Esophagus squamous epithelium (tissue), 5 donors: ENCODE measurements at regions not wholly inside any gene's neighbourhood (a gene's known extent, or its start where the extent isn't known, plus 50 kb on each side); places are given as distances from the start of the nearest gene placed in this dataset.

Experiments
- DNase-seq: peaks from one replicate; lab custom pipeline; 2025; lab: John Stamatoyannopoulos, UW
- H3K27ac ChIP-seq, 4 donors: fragments of 200-600 bp; sonication (generic); one replicate each; pipeline ENCODE4 v1.5.1; 2016 to 2019; ENCODE audit warnings: mild to moderate bottlenecking in 1 of 4
- H3K27me3 ChIP-seq, 4 donors: fragments of 200-600 bp; sonication (generic); 1 replicate in 3 of 4; 2 replicates in 1 of 4; pipeline versions ENCODE4 v1.5.1 to v1.6.0; 2017 to 2021; ENCODE audit warnings: antibody characterized with exemption in 1 of 4
- H3K36me3 ChIP-seq, 3 donors: fragments of 200-600 bp; sonication (generic); one replicate each; pipeline ENCODE4 v1.5.1; 2016 to 2019
- H3K4me1 ChIP-seq, 3 donors: fragments of 200-600 bp; sonication (generic); one replicate each; pipeline ENCODE4 v1.5.1; 2017 to 2019
- H3K4me3 ChIP-seq, 4 donors: fragments of 200-600 bp; sonication (generic); 1 replicate in 3 of 4; 2 replicates in 1 of 4; pipeline ENCODE4 v1.5.1; 2016 to 2019; ENCODE audit warnings: mild to moderate bottlenecking in 2 of 4, moderate library complexity in 1 of 4
- H3K9me3 ChIP-seq, 3 donors: fragments of 200-600 bp; sonication (generic); one replicate each; pipeline ENCODE4 v1.5.1; 2016 to 2019
- CTCF ChIP-seq, 6 experiments: fragments of 450-650 bp in 4 of 6; fragments of 200-600 bp in 2 of 6; sonication (generic) in 2 of 6; IDR thresholded peaks; one replicate each; pipeline ENCODE4 v1.5.1; 2016 to 2019; ENCODE audit warnings: antibody characterized with exemption in 6 of 6, mild to moderate bottlenecking in 4 of 6, moderate library complexity in 4 of 6
- POLR2A ChIP-seq, 4 donors: fragments of 450-650 bp; IDR thresholded peaks; one replicate each; pipeline ENCODE4 v1.6.1; 2017; ENCODE audit warnings: antibody characterized with exemption in 4 of 4, mild to moderate bottlenecking in 4 of 4, moderate library complexity in 3 of 4
- WGBS, 2 donors: methylation state at CpG; one replicate each; pipeline ENCODE4 v1.1.5; 2018; 5-methylcytosine and 5-hydroxymethylcytosine counted together
- intact Hi-C: fragments of 100-400 bp; cut with DNase I; formaldehyde crosslinking; loops from one replicate; pipeline ENCODE4 v1.15.0; 2022
- donor health status: DM: yes; HTN: yes; CAD: no.

DNA sequence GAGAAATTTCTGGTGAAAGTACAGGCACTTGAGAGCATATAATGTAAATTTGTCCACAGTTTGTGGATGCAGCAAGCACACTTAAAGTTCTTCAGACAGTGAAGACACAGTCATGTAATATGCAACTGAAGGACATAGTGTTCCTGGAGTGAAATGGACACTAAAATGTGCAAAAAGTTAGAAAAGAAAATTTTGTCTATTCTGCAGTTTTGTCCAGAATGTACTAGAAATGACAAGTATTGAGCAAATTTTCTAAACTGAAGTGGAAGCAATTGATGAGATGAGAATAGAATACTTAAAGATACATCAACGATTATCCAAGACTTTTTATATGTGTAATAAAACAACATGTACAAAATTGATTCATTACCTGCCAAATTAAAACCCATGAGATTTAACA lies 647.0 kb upstream of the IMPG1 start:
- Histone ChIP-seq H3K27me3 (no peaks in the 10 kb centered on the region), H3K36me3 (no peaks in the 10 kb centered on the region), H3K27ac (no peak overlapping the region), H3K4me3 (no peak overlapping the region), H3K9me3 (no peaks in the 10 kb centered on the region), H3K4me1 (no peaks in the 10 kb centered on the region)
- no peak for TF ChIP-seq POLR2A (IDR thresholded peaks at IDR 0.05)
- TF ChIP-seq CTCF (IDR thresholded peaks at IDR 0.05): no peak
- no peak for DNase-seq
- intact Hi-C loops: no loop called here
- WGBS, 2 donors: 67 to 74% methylated on average over 1 of the region's 1 CpG

DNA sequence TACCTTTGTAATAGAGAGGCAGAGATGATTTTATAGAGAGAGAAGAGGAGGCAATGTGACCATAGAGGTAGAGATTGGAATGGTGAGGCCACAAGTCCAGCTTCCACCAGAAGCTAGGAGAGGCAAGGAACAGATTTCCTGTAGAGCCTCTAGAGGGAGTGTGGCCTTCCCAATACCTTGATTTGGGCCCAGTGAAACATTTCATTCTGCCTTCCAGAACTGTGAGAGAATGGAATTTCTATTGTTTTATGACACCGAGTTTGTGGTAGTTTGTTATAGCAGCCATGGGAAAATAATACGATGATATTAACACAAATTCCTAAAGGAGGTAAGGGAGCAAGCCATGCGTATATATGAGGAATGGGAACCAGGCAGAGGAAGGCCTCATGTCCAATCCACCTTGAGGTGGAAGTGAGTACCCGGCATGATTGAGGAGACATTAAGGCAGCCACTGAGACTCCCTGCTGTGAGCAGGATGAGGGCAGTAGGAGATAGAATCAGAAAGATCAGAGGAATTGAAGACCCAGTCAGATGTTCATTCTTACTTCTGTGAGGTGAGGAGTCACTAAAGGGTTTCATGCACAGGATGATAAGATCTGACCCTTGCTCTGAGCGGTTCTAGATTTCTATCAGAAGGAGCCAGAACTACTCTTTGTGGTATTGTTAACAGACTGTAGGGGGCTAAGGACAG lies 636.3 kb upstream of the IMPG1 start:
- Histone ChIP-seq H3K27ac (no peak overlapping the region), H3K27me3 (no peaks in the 10 kb centered on the region), H3K36me3 (no peaks in the 10 kb centered on the region), H3K4me3 (no peak overlapping the region), H3K4me1 (no peaks in the 10 kb centered on the region), H3K9me3 (no peaks in the 10 kb centered on the region)
- TF ChIP-seq CTCF (IDR thresholded peaks at IDR 0.05) (no peak), POLR2A (IDR thresholded peaks at IDR 0.05) (no peak)
- no peak for DNase-seq
- intact Hi-C loops: no loop called here
- 73 to 79% methylated on average over 5 of the region's 5 CpGs for WGBS, 2 donors

GRCh38 chr6:76707630-76708029 lies 635.2 kb upstream of the IMPG1 start:
- H3K36me3 ChIP-seq: no peaks in the 10 kb centered on the region
- DNase-seq: no peak
- H3K4me1 ChIP-seq: no peaks in the 10 kb centered on the region
- no peak overlapping the region for H3K4me3 ChIP-seq
- TF ChIP-seq POLR2A (IDR thresholded peaks at IDR 0.05) (no peak), CTCF (IDR thresholded peaks at IDR 0.05) (no peak)
- H3K27me3 ChIP-seq: no peaks in the 10 kb centered on the region
- intact Hi-C loops: no loop called here
- no peaks in the 10 kb centered on the region for H3K9me3 ChIP-seq
- H3K27ac ChIP-seq: no peak overlapping the region

GRCh38 chr6:76706631-76707030 lies 634.2 kb upstream of the IMPG1 start:
- no peaks in the 10 kb centered on the region for H3K4me1 ChIP-seq

GRCh38 chr6:76706086-76706485 lies 633.6 kb upstream of the IMPG1 start:
- 36 to 59% methylated on average over 2 of the region's 2 CpGs for WGBS, 2 donors
- DNase-seq: no peak
- TF ChIP-seq POLR2A (IDR thresholded peaks at IDR 0.05) (no peak), CTCF (IDR thresholded peaks at IDR 0.05) (no peak)

More at GRCh38 chr6:76706631-76707030, 634.2 kb upstream of the IMPG1 start:
- H3K36me3 ChIP-seq: no peaks in the 10 kb centered on the region
- H3K9me3 ChIP-seq: no peaks in the 10 kb centered on the region
- no peak for DNase-seq
- H3K27ac ChIP-seq: no peak overlapping the region
- TF ChIP-seq CTCF (IDR thresholded peaks at IDR 0.05): no peak
- TF ChIP-seq POLR2A (IDR thresholded peaks at IDR 0.05): no peak
- no peaks in the 10 kb centered on the region for H3K27me3 ChIP-seq
- no peak overlapping the region for H3K4me3 ChIP-seq
- 14 to 50% methylated on average over 1 of the region's 1 CpG for WGBS, 2 donors
- intact Hi-C loops: no loop called here

More at GRCh38 chr6:76706086-76706485, 633.6 kb upstream of the IMPG1 start:
- Histone ChIP-seq H3K9me3 (no peaks in the 10 kb centered on the region), H3K36me3 (no peaks in the 10 kb centered on the region), H3K27me3 (no peaks in the 10 kb centered on the region), H3K27ac (no peak overlapping the region), H3K4me3 (no peak overlapping the region), H3K4me1 (no peaks in the 10 kb centered on the region)
- intact Hi-C loops: no loop called here
